HCT116 (cell line): ENCODE measurements at regions not wholly inside any gene's neighbourhood (a gene's known extent, or its start where the extent isn't known, plus 50 kb on each side); places are given as distances from the start of the nearest gene placed in this dataset.

Source experiments
- ATAC-seq: fragments of 200-7000 bp; cut with Tn5 transposase; 2 replicates; pipeline ENCODE4 v1.9.1; 2020; ENCODE audit warnings: mild to moderate bottlenecking, moderate library complexity
- BruUV-seq: library from RNA; stranded (reverse); fragments of 400-500 nt; replicated peaks from 2 replicates; lab custom pipeline; 2021; lab: Mats Ljungman, UMichigan
- CTCF ChIA-PET: fragments of 300-600 bp; sonication (Branson Sonifier 250); formaldehyde crosslinking; loops from one replicate; lab custom pipeline; 2021; ENCODE audit warnings: antibody characterized with exemption; lab: Charles Lee
- POLR2A ChIA-PET: fragments of 300-600, 350-600 bp; sonication (Branson Sonifier 250); formaldehyde crosslinking; loops from one replicate; lab custom pipeline; 2021; ENCODE audit warnings: antibody characterized with exemption; lab: Charles Lee
- RAD21 ChIA-PET, 2 experiments: fragments of 300-600 bp; sonication (Branson Sonifier 250); formaldehyde crosslinking; loops; one replicate each; lab custom pipeline; 2023; ENCODE audit warnings: low total read pairs in 2 of 2; ENCODE audit not compliant: uncharacterized antibody in 2 of 2, unreplicated experiment in 2 of 2, low non-redundant PET in 1 of 2; lab: Charles Lee
- DNase-seq: peaks from one replicate; pipeline ENCODE4 v3.0.0-alpha.2; 2010; ENCODE audit warnings: low read depth, low spot score
- H2AFZ ChIP-seq: fragments of 200-600 bp; shearing (Covaris generic), sonication (generic); 2 replicates; pipeline ENCODE4 v1.6.1; 2017; ENCODE audit warnings: low read depth, mixed run types, mixed read lengths, antibody characterized with exemption, low read length; ENCODE audit not compliant: poor library complexity, severe bottlenecking
- H3K27ac ChIP-seq: 2 replicates; pipeline ENCODE4 v1.5.1; 2012; ENCODE audit warnings: low read depth, low read length
- H3K27me3 ChIP-seq: fragments of 200-600 bp; sonication (generic); 2 replicates; pipeline ENCODE4 v1.6.1; 2016; ENCODE audit warnings: mixed run types, low read length, mixed read lengths; ENCODE audit not compliant: insufficient read depth
- H3K36me3 ChIP-seq, 2 experiments: fragments of 200-500 bp in 1 of 2; fragments of 200-600 bp in 1 of 2; sonication (Bioruptor generic) in 1 of 2; sonication (generic) in 1 of 2; 2 replicates each; pipeline versions ENCODE4 v1.5.1 to v1.6.1; 2014 to 2016; ENCODE audit warnings: low read length in 2 of 2, inconsistent platforms in 1 of 2, mixed read lengths in 1 of 2, mixed run types in 1 of 2; ENCODE audit not compliant: insufficient read depth in 2 of 2, control insufficient read depth in 1 of 2
- H3K4me1 ChIP-seq, 2 experiments: fragments of 200-600 bp in 1 of 2; sonication (generic) in 1 of 2; 2 replicates each; pipeline versions ENCODE4 v1.5.1 to v1.6.1; 2012 to 2017; ENCODE audit warnings: low read length in 2 of 2, inconsistent platforms in 1 of 2, mild to moderate bottlenecking in 1 of 2, mixed read lengths in 1 of 2, mixed run types in 1 of 2, moderate library complexity in 1 of 2; ENCODE audit not compliant: insufficient read depth in 2 of 2, control insufficient read depth in 1 of 2
- H3K4me2 ChIP-seq: fragments of 200-600 bp; sonication (generic); 2 replicates; pipeline ENCODE4 v1.6.1; 2017; ENCODE audit warnings: mixed run types, low read length, mixed read lengths
- H3K4me3 ChIP-seq, 2 experiments: fragments of 200-600 bp in 1 of 2; sonication (generic) in 1 of 2; replicated peaks in 1 of 2; 2 replicates each; pipeline ENCODE4 v1.5.1; 2011 to 2016; ENCODE audit warnings: low read length in 2 of 2, control low read depth in 1 of 2, low read depth in 1 of 2, mild to moderate bottlenecking in 1 of 2, mixed read lengths in 1 of 2, mixed run types in 1 of 2
- H3K79me2 ChIP-seq: fragments of 200-600 bp; sonication (generic); 2 replicates; pipeline ENCODE4 v1.6.1; 2017; ENCODE audit warnings: mild to moderate bottlenecking, mixed run types, low read length, moderate library complexity, mixed read lengths; ENCODE audit not compliant: insufficient read depth
- H3K9ac ChIP-seq: fragments of 200-600 bp; sonication (generic); 2 replicates; pipeline ENCODE4 v1.6.1; 2016; ENCODE audit warnings: low read length, mixed read lengths
- H3K9me2 ChIP-seq: fragments of 200-600 bp; sonication (generic), shearing (Covaris generic); 2 replicates; pipeline ENCODE4 v1.6.1; 2017; ENCODE audit warnings: mixed run types, mild to moderate bottlenecking, moderate library complexity; ENCODE audit not compliant: insufficient read depth
- H3K9me3 ChIP-seq, 2 experiments: fragments of 200-500 bp in 1 of 2; fragments of 200-600 bp in 1 of 2; sonication (Bioruptor generic) in 1 of 2; sonication (generic) in 1 of 2; 2 replicates each; pipeline ENCODE4 v1.6.1; 2014 to 2017; ENCODE audit warnings: low read length in 2 of 2, mixed read lengths in 2 of 2, inconsistent platforms in 1 of 2, low read depth in 1 of 2, mild to moderate bottlenecking in 1 of 2, mixed run types in 1 of 2, moderate library complexity in 1 of 2; ENCODE audit not compliant: control insufficient read depth in 1 of 2, insufficient read depth in 1 of 2
- H4K20me1 ChIP-seq: fragments of 200-600 bp; sonication (generic), shearing (Covaris generic); 2 replicates; pipeline ENCODE4 v1.6.1; 2017; ENCODE audit warnings: mixed run types, mild to moderate bottlenecking, moderate library complexity; ENCODE audit not compliant: insufficient read depth
- ATF3 ChIP-seq: IDR thresholded peaks from 2 replicates; pipeline ENCODE4 v1.6.1; 2012
- CBX3 ChIP-seq: IDR thresholded peaks from 2 replicates; pipeline ENCODE4 v1.6.1; 2012; ENCODE audit warnings: low read depth
- EGR1 ChIP-seq: IDR thresholded peaks from 2 replicates; pipeline ENCODE4 v1.6.1; 2012; ENCODE audit warnings: low read depth
- ELF1 ChIP-seq: IDR thresholded peaks from 2 replicates; pipeline ENCODE4 v1.6.1; 2012; ENCODE audit warnings: low read depth, borderline replicate concordance
- EZH2phosphoT487 ChIP-seq: fragments of 200-600 bp; IDR thresholded peaks from 2 replicates; pipeline ENCODE4 v1.6.1; 2018; ENCODE audit warnings: antibody characterized with exemption, borderline replicate concordance
- FOSL1 ChIP-seq: IDR thresholded peaks from 2 replicates; pipeline ENCODE4 v1.6.1; 2012; ENCODE audit warnings: low read depth
- POLR2A ChIP-seq: IDR thresholded peaks from 2 replicates; pipeline ENCODE4 v1.7.0; 2011; ENCODE audit warnings: borderline replicate concordance; ENCODE audit not compliant: insufficient read depth, insufficient read length; ENCODE audit errors: extremely low read depth
- POLR2AphosphoS5 ChIP-seq: IDR thresholded peaks from 2 replicates; pipeline ENCODE4 v1.6.1; 2011; ENCODE audit warnings: mild to moderate bottlenecking, low read depth, low read length, moderate library complexity
- RAD21 ChIP-seq: IDR thresholded peaks from 2 replicates; pipeline ENCODE4 v1.6.1; 2012; ENCODE audit warnings: low read depth, mild to moderate bottlenecking
- REST ChIP-seq: IDR thresholded peaks from 2 replicates; pipeline ENCODE4 v1.6.1; 2012; ENCODE audit warnings: low read depth
- SIN3A ChIP-seq: IDR thresholded peaks from 2 replicates; pipeline ENCODE4 v1.6.1; 2012; ENCODE audit warnings: low read depth
- SP1 ChIP-seq: IDR thresholded peaks from 2 replicates; pipeline ENCODE4 v1.6.1; 2012; ENCODE audit warnings: low read depth
- SRF ChIP-seq: IDR thresholded peaks from 2 replicates; pipeline ENCODE4 v1.6.1; 2012; ENCODE audit warnings: low read depth
- TCF7L2 ChIP-seq: IDR thresholded peaks from 2 replicates; pipeline ENCODE4 v1.7.0; 2011; ENCODE audit warnings: borderline replicate concordance, inconsistent platforms; ENCODE audit not compliant: insufficient read depth, insufficient read length; ENCODE audit errors: extremely low read depth
- YY1 ChIP-seq: IDR thresholded peaks from 2 replicates; pipeline ENCODE4 v1.6.1; 2011; ENCODE audit warnings: low read length, low read depth, moderate library complexity, mild to moderate bottlenecking; ENCODE audit not compliant: insufficient replicate concordance; ENCODE audit errors: extremely low read depth
- ZBTB33 ChIP-seq: IDR thresholded peaks from 2 replicates; pipeline ENCODE4 v1.6.1; 2011; ENCODE audit warnings: mild to moderate bottlenecking, low read length, moderate library complexity; ENCODE audit not compliant: insufficient replicate concordance; ENCODE audit errors: extremely low read depth
- ZFX ChIP-seq: fragments of 450-650 bp; IDR thresholded peaks from 2 replicates; pipeline ENCODE4 v1.6.1; 2017
- ZNF274 ChIP-seq: fragments of 200-500 bp; sonication (Bioruptor generic); IDR thresholded peaks from 2 replicates; pipeline ENCODE4 v1.6.1; 2014; ENCODE audit warnings: mild to moderate bottlenecking, low read depth, low read length, inconsistent platforms
- intact Hi-C: fragments of 100-400 bp; cut with micrococcal nuclease; formaldehyde crosslinking; loops from 2 replicates; pipeline ENCODE4 v1.10.0; 2022

GRCh38 chr3:44125246-44125645 lies 116.4 kb upstream of the TOPAZ1 start:
- TF ChIP-seq FOSL1: no peak
- no peak for TF ChIP-seq TCF7L2
- no peak for TF ChIP-seq SIN3A
- no peak for TF ChIP-seq CBX3
- TF ChIP-seq ZBTB33: no peak
- no peak for TF ChIP-seq SRF
- TF ChIP-seq ZFX: no peak
- no peak for TF ChIP-seq REST
- TF ChIP-seq ATF3: no peak
- TF ChIP-seq EZH2phosphoT487: no peak
- no peak for TF ChIP-seq YY1
- no peak for TF ChIP-seq POLR2AphosphoS5
- no peak for TF ChIP-seq ELF1
- TF ChIP-seq ZNF274: no peak
- TF ChIP-seq POLR2A: no peak
- no peak for TF ChIP-seq EGR1
- TF ChIP-seq RAD21: no peak
- no peak for TF ChIP-seq SP1
- peaks cover 17% of the 10 kb centered on the region; the same call in 1 of the 2 replicates for H3K27me3 ChIP-seq
- no peak overlapping the region for H3K4me3 ChIP-seq
- CTCF ChIA-PET: no interaction called here
- no peaks in the 10 kb centered on the region for H3K79me2 ChIP-seq
- no peak overlapping the region for H3K9ac ChIP-seq
- DNase-seq: no peak
- no peak overlapping the region for H2AFZ ChIP-seq
- H3K4me2 ChIP-seq: no peak overlapping the region
- no peak overlapping the region for H3K27ac ChIP-seq
- POLR2A ChIA-PET: no interaction called here
- BruUV-seq: no TSS peak
- no peaks in the 10 kb centered on the region for H3K9me3 ChIP-seq
- no peaks in the 10 kb centered on the region for H3K4me1 ChIP-seq
- RAD21 ChIA-PET: no interaction called here
- H4K20me1 ChIP-seq: no peaks in the 10 kb centered on the region
- H3K36me3 ChIP-seq: no peaks in the 10 kb centered on the region
- no peak for ATAC-seq
- H3K9me2 ChIP-seq: no peaks in the 10 kb centered on the region
- intact Hi-C loops: no loop called here
